GM23338 (cell line): ENCODE measurements at regions not wholly inside any gene's neighbourhood (a gene's known extent, or its start where the extent isn't known, plus 50 kb on each side); places are given as distances from the start of the nearest gene placed in this dataset.

Source experiments
- ATAC-seq: fragments of 200-7000 bp; cut with Tn5 transposase; 3 replicates; pipeline ENCODE4 v1.9.1; 2020
- DNase-seq: peaks from one replicate; pipeline ENCODE4 v3.0.0-alpha.2; 2015; ENCODE audit warnings: low spot score
- H2AFZ ChIP-seq: fragments of 200-600 bp; sonication (generic); 2 replicates; pipeline ENCODE4 v1.8.0; 2016; ENCODE audit warnings: antibody characterized with exemption, mild to moderate bottlenecking, moderate library complexity
- H3F3A ChIP-seq: fragments of 200-600 bp; sonication (generic); replicated peaks from 2 replicates; pipeline ENCODE4 v1.8.0; 2017; ENCODE audit warnings: antibody characterized with exemption, mixed run types, low read depth
- H3K27ac ChIP-seq: fragments of 200-600 bp; sonication (generic); 2 replicates; pipeline ENCODE4 v1.6.1; 2016; ENCODE audit warnings: low read depth
- H3K27me3 ChIP-seq: fragments of 200-600 bp; sonication (generic); 2 replicates; pipeline ENCODE4 v1.8.0; 2016; ENCODE audit warnings: mild to moderate bottlenecking, mixed run types, moderate library complexity; ENCODE audit not compliant: insufficient read depth
- H3K36me3 ChIP-seq: fragments of 200-600 bp; sonication (generic); 2 replicates; pipeline ENCODE4 v1.8.0; 2016; ENCODE audit warnings: mild to moderate bottlenecking; ENCODE audit not compliant: insufficient read depth
- H3K4me1 ChIP-seq: fragments of 200-600 bp; sonication (generic); 2 replicates; pipeline ENCODE4 v1.8.0; 2016; ENCODE audit warnings: mild to moderate bottlenecking, moderate library complexity; ENCODE audit not compliant: insufficient read depth
- H3K4me2 ChIP-seq: fragments of 200-600 bp; sonication (generic); 2 replicates; pipeline ENCODE4 v1.7.1; 2017; ENCODE audit warnings: mixed run types
- H3K4me3 ChIP-seq: fragments of 200-600 bp; sonication (generic); 2 replicates; pipeline ENCODE4 v1.6.1; 2016; ENCODE audit warnings: mixed run types
- H3K79me2 ChIP-seq: fragments of 200-600 bp; sonication (generic); replicated peaks from 2 replicates; pipeline ENCODE4 v1.8.0; 2017; ENCODE audit warnings: mild to moderate bottlenecking; ENCODE audit not compliant: insufficient read depth
- H3K9me2 ChIP-seq: fragments of 200-600 bp; sonication (generic); 2 replicates; pipeline ENCODE4 v1.8.0; 2017; ENCODE audit not compliant: insufficient read depth
- H4K20me1 ChIP-seq: fragments of 200-600 bp; sonication (generic); replicated peaks from 2 replicates; pipeline ENCODE4 v1.8.0; 2017; ENCODE audit warnings: mild to moderate bottlenecking; ENCODE audit not compliant: insufficient read depth
- H3K27ac Mint-ChIP-seq: 2 replicates; pipeline ENCODE4 v1.8.0; 2020; ENCODE audit warnings: inconsistent platforms, mild to moderate bottlenecking, moderate library complexity, mixed read lengths
- H3K27me3 Mint-ChIP-seq: 3 replicates; pipeline ENCODE4 v1.8.0; 2022; ENCODE audit warnings: low read depth, mild to moderate bottlenecking, moderate library complexity, mixed read lengths, inconsistent platforms; ENCODE audit not compliant: insufficient read depth, poor library complexity
- H3K36me3 Mint-ChIP-seq: 3 replicates; pipeline ENCODE4 v1.8.0; 2021; ENCODE audit warnings: low read depth, mild to moderate bottlenecking, inconsistent platforms, moderate library complexity, mixed read lengths
- H3K4me1 Mint-ChIP-seq: 3 replicates; pipeline ENCODE4 v1.8.0; 2020; ENCODE audit warnings: mild to moderate bottlenecking, inconsistent platforms, mixed read lengths
- H3K4me3 Mint-ChIP-seq: 3 replicates; pipeline ENCODE4 v1.8.0; 2021; ENCODE audit warnings: moderate library complexity, mild to moderate bottlenecking, inconsistent platforms, mixed read lengths
- H3K9me3 Mint-ChIP-seq: 3 replicates; pipeline ENCODE4 v1.8.0; 2020; ENCODE audit warnings: moderate library complexity, mild to moderate bottlenecking, inconsistent platforms, mixed read lengths
- CREB1 ChIP-seq: fragments of 250-450 bp; sonication (Bioruptor Pico); IDR thresholded peaks from 2 replicates; pipeline ENCODE4 v1.5.0; 2020; ENCODE audit warnings: low read depth, mild to moderate bottlenecking, moderate library complexity
- EZH2phosphoT487 ChIP-seq: fragments of 200-600 bp; sonication (generic); IDR thresholded peaks from one replicate; pipeline ENCODE4 v1.8.1; 2018; ENCODE audit warnings: antibody characterized with exemption; ENCODE audit not compliant: unreplicated experiment
- JUNB ChIP-seq: IDR thresholded peaks from one replicate; pipeline ENCODE4 v1.6.1; 2016; ENCODE audit warnings: antibody characterized with exemption; ENCODE audit not compliant: unreplicated experiment
- POLR2AphosphoS5 ChIP-seq: IDR thresholded peaks from 2 replicates; pipeline ENCODE4 v1.6.1; 2016; ENCODE audit warnings: antibody characterized with exemption, low read depth
- STAT1 ChIP-seq: IDR thresholded peaks from one replicate; pipeline ENCODE4 v1.6.1; 2016; ENCODE audit warnings: antibody characterized with exemption; ENCODE audit not compliant: unreplicated experiment
- ZNF331 ChIP-seq: fragments of 250-450 bp; sonication (Bioruptor Pico); IDR thresholded peaks from 2 replicates; pipeline ENCODE4 v1.5.0; 2020; ENCODE audit warnings: low read depth, mild to moderate bottlenecking, moderate library complexity
- TF ChIP-seq, protein P1 (sequence below): IDR thresholded peaks from one replicate; pipeline ENCODE4 v1.6.1; 2018; ENCODE audit warnings: antibody characterized with exemption; ENCODE audit not compliant: unreplicated experiment
- TF ChIP-seq, protein P2 (sequence below): IDR thresholded peaks from 2 replicates; pipeline ENCODE4 v1.6.1; 2016; ENCODE audit warnings: antibody characterized with exemption
- TF ChIP-seq, protein P3 (sequence below), 2 experiments: fragments of 200-600 bp in 1 of 2; sonication (generic) in 1 of 2; conservative IDR thresholded peaks; 2 replicates each; pipeline versions ENCODE4 v1.5.1 to v1.6.1; 2016 to 2017; ENCODE audit warnings: antibody characterized with exemption in 2 of 2, low read depth in 2 of 2, mild to moderate bottlenecking in 2 of 2, moderate library complexity in 1 of 2

DNA sequence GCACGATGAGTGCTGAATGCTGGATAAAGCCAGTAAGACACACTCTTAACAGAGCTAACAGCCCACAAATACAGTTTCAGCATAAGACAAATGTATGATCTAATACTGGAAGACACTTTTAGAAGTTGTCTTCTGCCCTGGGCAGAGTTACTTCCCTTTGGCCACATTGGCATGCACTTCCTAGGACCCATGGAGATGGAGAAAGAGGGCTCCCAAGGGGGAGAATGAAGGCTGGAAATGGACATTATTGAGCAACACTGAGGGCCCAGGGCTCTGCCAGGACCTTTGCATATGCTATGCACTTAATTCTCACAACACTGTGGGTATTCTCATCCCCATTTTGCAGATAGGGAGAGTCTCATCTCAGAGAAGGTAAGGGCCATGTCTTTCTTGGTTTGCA, 123.1 kb downstream of the ADAMTS15 start:
- H2AFZ ChIP-seq: no peak overlapping the region
- 0 out of 2 replicates have a peak, but pooled peaks cover 10% of the 10 kb centered on the region for H3K9me2 ChIP-seq
- no peak overlapping the region for H3K4me3 ChIP-seq
- no peak overlapping the region for H3K27ac Mint-ChIP-seq
- DNase-seq (no peak), ATAC-seq (no peak)
- peaks cover 9% of the 10 kb centered on the region; the same call in 2 of the 3 replicates for H3K9me3 Mint-ChIP-seq
- TF ChIP-seq, protein P1, sequence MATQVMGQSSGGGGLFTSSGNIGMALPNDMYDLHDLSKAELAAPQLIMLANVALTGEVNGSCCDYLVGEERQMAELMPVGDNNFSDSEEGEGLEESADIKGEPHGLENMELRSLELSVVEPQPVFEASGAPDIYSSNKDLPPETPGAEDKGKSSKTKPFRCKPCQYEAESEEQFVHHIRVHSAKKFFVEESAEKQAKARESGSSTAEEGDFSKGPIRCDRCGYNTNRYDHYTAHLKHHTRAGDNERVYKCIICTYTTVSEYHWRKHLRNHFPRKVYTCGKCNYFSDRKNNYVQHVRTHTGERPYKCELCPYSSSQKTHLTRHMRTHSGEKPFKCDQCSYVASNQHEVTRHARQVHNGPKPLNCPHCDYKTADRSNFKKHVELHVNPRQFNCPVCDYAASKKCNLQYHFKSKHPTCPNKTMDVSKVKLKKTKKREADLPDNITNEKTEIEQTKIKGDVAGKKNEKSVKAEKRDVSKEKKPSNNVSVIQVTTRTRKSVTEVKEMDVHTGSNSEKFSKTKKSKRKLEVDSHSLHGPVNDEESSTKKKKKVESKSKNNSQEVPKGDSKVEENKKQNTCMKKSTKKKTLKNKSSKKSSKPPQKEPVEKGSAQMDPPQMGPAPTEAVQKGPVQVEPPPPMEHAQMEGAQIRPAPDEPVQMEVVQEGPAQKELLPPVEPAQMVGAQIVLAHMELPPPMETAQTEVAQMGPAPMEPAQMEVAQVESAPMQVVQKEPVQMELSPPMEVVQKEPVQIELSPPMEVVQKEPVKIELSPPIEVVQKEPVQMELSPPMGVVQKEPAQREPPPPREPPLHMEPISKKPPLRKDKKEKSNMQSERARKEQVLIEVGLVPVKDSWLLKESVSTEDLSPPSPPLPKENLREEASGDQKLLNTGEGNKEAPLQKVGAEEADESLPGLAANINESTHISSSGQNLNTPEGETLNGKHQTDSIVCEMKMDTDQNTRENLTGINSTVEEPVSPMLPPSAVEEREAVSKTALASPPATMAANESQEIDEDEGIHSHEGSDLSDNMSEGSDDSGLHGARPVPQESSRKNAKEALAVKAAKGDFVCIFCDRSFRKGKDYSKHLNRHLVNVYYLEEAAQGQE: no peak
- TF ChIP-seq, protein P2, sequence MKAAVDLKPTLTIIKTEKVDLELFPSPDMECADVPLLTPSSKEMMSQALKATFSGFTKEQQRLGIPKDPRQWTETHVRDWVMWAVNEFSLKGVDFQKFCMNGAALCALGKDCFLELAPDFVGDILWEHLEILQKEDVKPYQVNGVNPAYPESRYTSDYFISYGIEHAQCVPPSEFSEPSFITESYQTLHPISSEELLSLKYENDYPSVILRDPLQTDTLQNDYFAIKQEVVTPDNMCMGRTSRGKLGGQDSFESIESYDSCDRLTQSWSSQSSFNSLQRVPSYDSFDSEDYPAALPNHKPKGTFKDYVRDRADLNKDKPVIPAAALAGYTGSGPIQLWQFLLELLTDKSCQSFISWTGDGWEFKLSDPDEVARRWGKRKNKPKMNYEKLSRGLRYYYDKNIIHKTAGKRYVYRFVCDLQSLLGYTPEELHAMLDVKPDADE: no peak
- TF ChIP-seq ZNF331 (CRISPR knock-in tag) (no peak), STAT1 (no peak), JUNB (no peak), POLR2AphosphoS5 (no peak), EZH2phosphoT487 (no peak)
- TF ChIP-seq, protein P3, sequence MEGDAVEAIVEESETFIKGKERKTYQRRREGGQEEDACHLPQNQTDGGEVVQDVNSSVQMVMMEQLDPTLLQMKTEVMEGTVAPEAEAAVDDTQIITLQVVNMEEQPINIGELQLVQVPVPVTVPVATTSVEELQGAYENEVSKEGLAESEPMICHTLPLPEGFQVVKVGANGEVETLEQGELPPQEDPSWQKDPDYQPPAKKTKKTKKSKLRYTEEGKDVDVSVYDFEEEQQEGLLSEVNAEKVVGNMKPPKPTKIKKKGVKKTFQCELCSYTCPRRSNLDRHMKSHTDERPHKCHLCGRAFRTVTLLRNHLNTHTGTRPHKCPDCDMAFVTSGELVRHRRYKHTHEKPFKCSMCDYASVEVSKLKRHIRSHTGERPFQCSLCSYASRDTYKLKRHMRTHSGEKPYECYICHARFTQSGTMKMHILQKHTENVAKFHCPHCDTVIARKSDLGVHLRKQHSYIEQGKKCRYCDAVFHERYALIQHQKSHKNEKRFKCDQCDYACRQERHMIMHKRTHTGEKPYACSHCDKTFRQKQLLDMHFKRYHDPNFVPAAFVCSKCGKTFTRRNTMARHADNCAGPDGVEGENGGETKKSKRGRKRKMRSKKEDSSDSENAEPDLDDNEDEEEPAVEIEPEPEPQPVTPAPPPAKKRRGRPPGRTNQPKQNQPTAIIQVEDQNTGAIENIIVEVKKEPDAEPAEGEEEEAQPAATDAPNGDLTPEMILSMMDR (conservative IDR thresholded peaks at IDR 0.05; ENCODE audit: low read depth in 2 of 2): no peak
- H3K36me3 ChIP-seq: no peaks in the 10 kb centered on the region
- H3K27ac ChIP-seq: no peak overlapping the region
- H3F3A ChIP-seq: no peaks in the 10 kb centered on the region
- H3K79me2 ChIP-seq: no peaks in the 10 kb centered on the region
- no peaks in the 10 kb centered on the region for H3K4me1 Mint-ChIP-seq
- H3K4me1 ChIP-seq: no peaks in the 10 kb centered on the region
- peaks cover 11% of the 10 kb centered on the region for H3K27me3 Mint-ChIP-seq
- no peak overlapping the region for H3K4me3 Mint-ChIP-seq
- H3K4me2 ChIP-seq: no peak overlapping the region
- no peaks in the 10 kb centered on the region for H3K36me3 Mint-ChIP-seq
- H3K27me3 ChIP-seq: no peaks in the 10 kb centered on the region
- no peaks in the 10 kb centered on the region for H4K20me1 ChIP-seq

DNA sequence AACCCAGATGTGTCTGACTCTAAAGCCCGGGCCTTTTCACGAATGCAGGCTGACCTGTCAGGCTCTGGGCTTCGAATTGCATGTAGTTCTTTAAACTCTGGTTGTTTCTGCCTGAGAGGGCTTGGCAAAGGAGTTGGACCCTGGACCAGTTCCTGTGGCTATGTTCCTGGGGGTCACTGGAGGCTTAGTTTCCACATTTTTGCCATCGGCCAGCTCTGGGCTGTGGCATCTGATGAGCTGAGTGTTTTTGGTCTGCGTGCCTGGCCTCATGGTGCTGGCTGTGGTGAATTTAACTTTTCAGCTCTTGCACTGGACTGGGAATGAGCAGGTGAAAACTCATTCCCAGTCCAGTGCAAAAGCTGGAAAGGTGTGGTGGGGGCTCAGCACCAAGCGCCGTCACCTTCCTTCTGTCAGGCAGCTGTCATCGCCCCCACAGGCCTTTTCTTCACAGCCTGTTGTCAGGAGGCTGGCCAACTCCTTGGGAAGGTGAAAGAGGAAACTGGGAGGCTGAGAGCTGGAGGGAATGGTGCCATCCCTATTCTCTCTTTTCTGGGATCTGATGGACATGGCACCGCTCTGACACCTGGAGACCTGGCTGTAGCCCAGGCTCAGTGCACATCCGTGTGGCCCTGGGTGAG, 123.6 kb downstream of the ADAMTS15 start:
- no peak overlapping the region for H3K27ac ChIP-seq
- ATAC-seq (no peak), DNase-seq (no peak)
- H3K4me3 Mint-ChIP-seq: no peak overlapping the region
- H3K36me3 Mint-ChIP-seq: no peaks in the 10 kb centered on the region
- H3F3A ChIP-seq: no peaks in the 10 kb centered on the region
- H2AFZ ChIP-seq: no peak overlapping the region
- no peaks in the 10 kb centered on the region for H3K4me1 ChIP-seq
- no peak overlapping the region for H3K4me3 ChIP-seq
- no peak overlapping the region for H3K27ac Mint-ChIP-seq
- H3K4me1 Mint-ChIP-seq: no peaks in the 10 kb centered on the region
- H3K27me3 ChIP-seq: no peaks in the 10 kb centered on the region
- peaks cover 9% of the 10 kb centered on the region; the same call in 2 of the 3 replicates for H3K9me3 Mint-ChIP-seq
- no peaks in the 10 kb centered on the region for H4K20me1 ChIP-seq
- H3K36me3 ChIP-seq: no peaks in the 10 kb centered on the region
- no peak overlapping the region for H3K4me2 ChIP-seq
- H3K27me3 Mint-ChIP-seq: peaks cover 8% of the 10 kb centered on the region
- no peaks in the 10 kb centered on the region for H3K79me2 ChIP-seq
- H3K9me2 ChIP-seq: 0 out of 2 replicates have a peak, but pooled peaks cover 10% of the 10 kb centered on the region
- TF ChIP-seq EZH2phosphoT487 (no peak), CREB1 (CRISPR knock-in tag) (no peak), ZNF331 (CRISPR knock-in tag) (no peak)
- TF ChIP-seq, protein P2: no peak
- TF ChIP-seq, protein P3 (conservative IDR thresholded peaks at IDR 0.05; ENCODE audit: low read depth in 2 of 2): no peak
